Neural progenitor cell (in vitro differentiated cells): ENCODE measurements at regions not wholly inside any gene's neighbourhood (a gene's known extent, or its start where the extent isn't known, plus 50 kb on each side); places are given as distances from the start of the nearest gene placed in this dataset.
"Not testable (repeated sequence)": the region's sequence is repeated elsewhere in the genome, so short reads cannot be mapped to it uniquely, and the experiment has no call there.

Experiments
- DNase-seq: peaks from one replicate; pipeline ENCODE4 v3.0.0-alpha.2; 2016; ENCODE audit warnings: low spot score
- H2AFZ ChIP-seq: fragments of 200-600 bp; sonication (generic); replicated peaks from 2 replicates; pipeline ENCODE4 v1.6.1; 2016; ENCODE audit warnings: antibody characterized with exemption
- H3F3A ChIP-seq: fragments of 200-600 bp; sonication (generic); 2 replicates; pipeline ENCODE4 v1.6.1; 2016; ENCODE audit warnings: antibody characterized with exemption, low read depth
- H3K27ac ChIP-seq: fragments of 200-600 bp; sonication (generic); 2 replicates; pipeline ENCODE4 v1.5.1; 2016; ENCODE audit warnings: mild to moderate bottlenecking
- H3K27me3 ChIP-seq: fragments of 200-600 bp; sonication (generic); 2 replicates; pipeline ENCODE4 v1.6.1; 2016; ENCODE audit warnings: mild to moderate bottlenecking, moderate library complexity
- H3K36me3 ChIP-seq: fragments of 200-600 bp; sonication (generic); 2 replicates; pipeline ENCODE4 v1.5.1; 2016
- H3K4me1 ChIP-seq: fragments of 200-600 bp; sonication (generic); 2 replicates; pipeline ENCODE4 v1.6.1; 2016; ENCODE audit warnings: mixed run types
- H3K4me2 ChIP-seq: fragments of 200-600 bp; sonication (generic); 2 replicates; pipeline ENCODE4 v1.6.1; 2016
- H3K4me3 ChIP-seq: fragments of 200-600 bp; sonication (generic); 2 replicates; pipeline ENCODE4 v1.5.1; 2016
- H3K79me2 ChIP-seq: fragments of 200-600 bp; sonication (generic); 2 replicates; pipeline ENCODE4 v1.6.1; 2016; ENCODE audit warnings: low read depth
- H3K9ac ChIP-seq: fragments of 200-600 bp; sonication (generic); 2 replicates; pipeline ENCODE4 v1.6.1; 2016
- H3K9me3 ChIP-seq: fragments of 200-600 bp; sonication (generic); 2 replicates; pipeline ENCODE4 v1.5.1; 2016; ENCODE audit warnings: low read depth
- H4K20me1 ChIP-seq: fragments of 200-600 bp; sonication (generic); 2 replicates; pipeline ENCODE4 v1.6.1; 2016; ENCODE audit warnings: low read depth
- H3K27ac Mint-ChIP-seq: 3 replicates; pipeline ENCODE4 v1.8.0; 2021; ENCODE audit warnings: mixed read lengths
- H3K27me3 Mint-ChIP-seq: 2 replicates; pipeline ENCODE4 v1.8.0; 2022; ENCODE audit warnings: low read depth, mild to moderate bottlenecking, inconsistent platforms, moderate library complexity, mixed read lengths; ENCODE audit not compliant: insufficient read depth
- H3K36me3 Mint-ChIP-seq: 3 replicates; pipeline ENCODE4 v1.8.0; 2021; ENCODE audit warnings: mixed read lengths
- H3K4me1 Mint-ChIP-seq: 3 replicates; pipeline ENCODE4 v1.8.0; 2021; ENCODE audit warnings: mixed read lengths
- H3K4me3 Mint-ChIP-seq: 3 replicates; pipeline ENCODE4 v1.8.0; 2021; ENCODE audit warnings: mild to moderate bottlenecking, moderate library complexity, mixed read lengths
- H3K9me3 Mint-ChIP-seq: 3 replicates; pipeline ENCODE4 v1.8.0; 2020; ENCODE audit warnings: mixed read lengths
- CTCF ChIP-seq: fragments of 200-600 bp; sonication (generic); IDR thresholded peaks from 2 replicates; pipeline ENCODE4 v1.5.1; 2017; ENCODE audit warnings: antibody characterized with exemption, mild to moderate bottlenecking
- EZH2 ChIP-seq: fragments of 200-600 bp; sonication (generic); IDR thresholded peaks from 2 replicates; pipeline ENCODE4 v1.6.1; 2017; ENCODE audit warnings: antibody characterized with exemption, mild to moderate bottlenecking, moderate library complexity
- EZH2phosphoT487 ChIP-seq: fragments of 200-600 bp; sonication (generic); IDR thresholded peaks from 2 replicates; pipeline ENCODE4 v1.6.1; 2017; ENCODE audit warnings: antibody characterized with exemption

- Mint-ChIP-seq H3K4me1 (peaks cover 14% of the 10 kb centered on the region), H3K27ac (no peak overlapping the region), H3K27me3 (peaks cover 6% of the 10 kb centered on the region), H3K9me3 (no peaks in the 10 kb centered on the region), H3K36me3 (no peaks in the 10 kb centered on the region), H3K4me3 (no peak overlapping the region)
- Histone ChIP-seq H4K20me1 (no peaks in the 10 kb centered on the region), H3F3A (peaks cover 18% of the 10 kb centered on the region), H3K9me3 (no peaks in the 10 kb centered on the region), H3K9ac (no peak overlapping the region), H2AFZ (no peak overlapping the region), H3K4me2 (peak overlapping the region; percentile 69), H3K4me1 (peaks cover 16% of the 10 kb centered on the region), H3K36me3 (no peaks in the 10 kb centered on the region), H3K4me3 (peak overlapping the region; percentile 3), H3K27me3 (no peaks in the 10 kb centered on the region), H3K27ac (peak overlapping the region; percentile 64), H3K79me2 (no peaks in the 10 kb centered on the region)
- DNase-seq: peak; percentile 33
- TF ChIP-seq CTCF (no peak), EZH2 (no peak), EZH2phosphoT487 (no peak)
Observed at GRCh38 chr4:140219567-140219966, 65.6 kb upstream of the MAML3 start.

- H3K27ac Mint-ChIP-seq: peak overlapping the region; percentile 44
- not testable (repeated sequence) for H3K36me3 Mint-ChIP-seq
- peak overlapping the region; percentile 69 for H3K4me2 ChIP-seq
Observed at GRCh38 chr4:140219070-140219469, 65.1 kb upstream of the MAML3 start.

GRCh38 chr4:140213749-140214148 is 59.8 kb upstream of the MAML3 start:
- H3K27me3 Mint-ChIP-seq: peaks cover 3% of the 10 kb centered on the region
- H3K4me1 Mint-ChIP-seq: peaks cover 1% of the 10 kb centered on the region
- H2AFZ ChIP-seq: no peak overlapping the region
- H3F3A ChIP-seq: no peaks in the 10 kb centered on the region
- no peaks in the 10 kb centered on the region for H3K36me3 ChIP-seq
- no peaks in the 10 kb centered on the region for H3K9me3 ChIP-seq
- H3K4me3 ChIP-seq: no peak overlapping the region
- H3K27ac Mint-ChIP-seq: no peak overlapping the region
- H3K4me3 Mint-ChIP-seq: no peak overlapping the region
- DNase-seq: no peak
- H4K20me1 ChIP-seq: no peaks in the 10 kb centered on the region
- no peak overlapping the region for H3K9ac ChIP-seq
- H3K4me1 ChIP-seq: no peaks in the 10 kb centered on the region
- H3K79me2 ChIP-seq: no peaks in the 10 kb centered on the region
- TF ChIP-seq CTCF (no peak), EZH2 (no peak), EZH2phosphoT487 (no peak)
- no peaks in the 10 kb centered on the region for H3K27me3 ChIP-seq
- no peak overlapping the region for H3K27ac ChIP-seq
- no peaks in the 10 kb centered on the region for H3K36me3 Mint-ChIP-seq
- no peak overlapping the region for H3K4me2 ChIP-seq
- H3K9me3 Mint-ChIP-seq: no peaks in the 10 kb centered on the region

More at GRCh38 chr4:140219070-140219469, 65.1 kb upstream of the MAML3 start:
- Histone ChIP-seq H3K27ac (peak overlapping the region; percentile 64), H3F3A (peaks cover 18% of the 10 kb centered on the region), H3K4me1 (peaks cover 16% of the 10 kb centered on the region), H3K4me3 (peak overlapping the region; percentile 3)
- H3K4me3 Mint-ChIP-seq, H3K27me3 ChIP-seq, H4K20me1 ChIP-seq, H2AFZ ChIP-seq, H3K79me2 ChIP-seq, H3K9me3 ChIP-seq, H3K36me3 ChIP-seq, H3K27me3 Mint-ChIP-seq, H3K9me3 Mint-ChIP-seq, H3K9ac ChIP-seq: not testable (repeated sequence)
- H3K4me1 Mint-ChIP-seq: peaks cover 14% of the 10 kb centered on the region
- DNase-seq: peak; percentile 65

- Mint-ChIP-seq H3K9me3 (no peaks in the 10 kb centered on the region), H3K36me3 (no peaks in the 10 kb centered on the region)
Observed at GRCh38 chr4:140213116-140213515, 59.1 kb upstream of the MAML3 start.

More at GRCh38 chr4:140213116-140213515, 59.1 kb upstream of the MAML3 start:
- H3K27ac ChIP-seq: no peak overlapping the region
- H3K27ac Mint-ChIP-seq: no peak overlapping the region
- no peaks in the 10 kb centered on the region for H3K79me2 ChIP-seq
- no peaks in the 10 kb centered on the region for H3K9me3 ChIP-seq
- no peak overlapping the region for H3K9ac ChIP-seq
- H3K36me3 ChIP-seq: no peaks in the 10 kb centered on the region
- H3K4me1 ChIP-seq: no peaks in the 10 kb centered on the region
- H3K4me1 Mint-ChIP-seq: no peaks in the 10 kb centered on the region
- no peak for DNase-seq
- TF ChIP-seq EZH2phosphoT487 (no peak), CTCF (no peak), EZH2 (no peak)
- H3K4me3 Mint-ChIP-seq: no peak overlapping the region
- no peaks in the 10 kb centered on the region for H3F3A ChIP-seq
- H3K27me3 ChIP-seq: no peaks in the 10 kb centered on the region
- H3K4me2 ChIP-seq: no peak overlapping the region
- H2AFZ ChIP-seq: no peak overlapping the region
- H3K4me3 ChIP-seq: no peak overlapping the region
- peaks cover 2% of the 10 kb centered on the region for H3K27me3 Mint-ChIP-seq
- H4K20me1 ChIP-seq: no peaks in the 10 kb centered on the region
